Stimulated activated CD8-positive, alpha-beta memory T cell treated with anti-CD3 and anti-CD28 coated beads, Interleukin-15, amount 100 ng/mL, for 24 hours (primary cell): ENCODE measurements at regions not wholly inside any gene's neighbourhood (a gene's known extent, or its start where the extent isn't known, plus 50 kb on each side); places are given as distances from the start of the nearest gene placed in this dataset.
"Not testable (repeated sequence)": the region's sequence is repeated elsewhere in the genome, so short reads cannot be mapped to it uniquely, and the experiment has no call there.

Source experiments
- DNase-seq: peaks from one replicate; pipeline ENCODE4 v3.0.0-alpha.2; 2020; ENCODE audit warnings: low read depth

GRCh38 chr16:87108941-87109340, 208.3 kb downstream of the C16orf95 start:
- no peak for DNase-seq

DNA sequence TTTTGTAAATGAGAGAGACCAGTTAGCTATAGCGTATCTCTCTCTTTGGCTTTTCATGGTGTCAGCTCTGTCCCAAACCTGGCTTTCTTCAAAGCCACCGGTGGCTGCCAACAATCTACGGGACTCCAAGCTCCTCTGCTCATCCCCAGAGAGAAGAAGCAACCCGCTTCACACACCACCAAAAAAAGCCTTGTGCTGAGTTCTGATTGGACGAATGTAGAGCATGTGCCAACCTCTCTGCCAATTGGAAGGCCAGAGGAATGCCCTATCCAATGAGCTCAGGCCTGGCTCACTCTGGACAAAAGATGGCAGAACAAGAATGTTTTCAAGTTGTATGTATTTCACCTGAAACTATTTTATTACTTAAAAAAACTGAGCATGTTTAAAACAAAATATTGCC, 202.4 kb downstream of the C16orf95 start:
- DNase-seq = no peak

- no peak for DNase-seq
These were observed 201.5 kb downstream of the C16orf95 start for GRCh38 chr16:87115646-87116045.

GRCh38 chr16:87117936-87118335, 199.3 kb downstream of the C16orf95 start:
- no peak for DNase-seq

DNA sequence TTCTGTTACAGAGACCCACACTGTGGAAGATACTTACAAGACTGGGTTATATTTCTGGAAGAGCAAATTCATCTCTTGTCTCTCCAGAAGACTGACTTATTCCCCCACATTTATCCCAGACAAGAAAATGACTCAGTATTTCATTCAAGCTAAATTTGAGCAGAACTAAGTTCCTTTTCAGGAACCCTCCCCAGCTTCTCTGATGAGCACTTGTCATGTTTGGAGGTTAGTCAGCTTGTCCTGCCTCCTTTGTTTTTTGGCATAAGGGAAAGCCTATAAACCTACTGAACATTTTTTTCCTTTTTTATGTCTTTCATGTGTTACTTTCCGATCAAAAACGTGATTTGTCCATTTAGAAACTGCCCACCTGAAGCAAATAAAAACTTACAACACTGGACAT, 198.0 kb downstream of the C16orf95 start:
- no peak for DNase-seq

DNA sequence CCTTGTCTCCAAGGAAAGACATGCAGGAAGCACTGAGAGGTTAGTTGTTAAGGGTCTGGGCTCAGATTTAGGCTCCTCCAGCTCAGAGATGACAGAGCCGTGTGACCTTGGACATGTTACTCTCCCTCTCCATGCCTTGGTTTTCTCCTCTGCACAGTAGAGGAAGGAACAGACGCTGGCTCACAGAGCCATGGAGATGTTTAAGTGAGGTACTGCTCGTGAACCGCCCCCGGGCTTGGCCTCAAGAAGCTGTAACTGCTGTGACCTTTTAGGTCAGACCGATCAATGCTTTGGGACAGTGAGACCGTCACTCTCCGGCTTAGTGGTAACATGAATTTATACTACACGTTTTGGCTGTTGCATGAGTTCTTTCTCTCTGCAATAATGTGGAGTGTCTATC, 197.4 kb downstream of the C16orf95 start:
- DNase-seq = no peak

DNA sequence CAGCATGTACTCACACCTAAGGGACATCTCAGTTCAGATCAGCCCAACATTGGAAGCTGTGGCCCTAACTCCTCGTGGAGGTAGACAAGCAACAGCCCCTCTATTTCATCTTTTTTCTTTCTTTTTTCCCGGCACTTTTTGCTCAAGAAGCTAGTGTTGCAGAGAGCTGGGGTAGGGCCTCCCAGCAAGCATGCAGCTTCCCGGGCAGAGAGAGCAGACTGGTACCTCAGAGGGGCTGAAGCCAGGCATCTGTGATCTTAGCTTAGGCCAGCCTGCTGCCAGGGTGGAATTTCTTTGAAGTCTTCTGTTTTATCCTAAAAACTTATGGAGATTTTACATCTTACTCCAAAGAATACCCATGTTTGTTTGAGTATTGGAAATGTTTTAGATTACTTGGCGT, 195.4 kb downstream of the C16orf95 start:
- no peak for DNase-seq

DNA sequence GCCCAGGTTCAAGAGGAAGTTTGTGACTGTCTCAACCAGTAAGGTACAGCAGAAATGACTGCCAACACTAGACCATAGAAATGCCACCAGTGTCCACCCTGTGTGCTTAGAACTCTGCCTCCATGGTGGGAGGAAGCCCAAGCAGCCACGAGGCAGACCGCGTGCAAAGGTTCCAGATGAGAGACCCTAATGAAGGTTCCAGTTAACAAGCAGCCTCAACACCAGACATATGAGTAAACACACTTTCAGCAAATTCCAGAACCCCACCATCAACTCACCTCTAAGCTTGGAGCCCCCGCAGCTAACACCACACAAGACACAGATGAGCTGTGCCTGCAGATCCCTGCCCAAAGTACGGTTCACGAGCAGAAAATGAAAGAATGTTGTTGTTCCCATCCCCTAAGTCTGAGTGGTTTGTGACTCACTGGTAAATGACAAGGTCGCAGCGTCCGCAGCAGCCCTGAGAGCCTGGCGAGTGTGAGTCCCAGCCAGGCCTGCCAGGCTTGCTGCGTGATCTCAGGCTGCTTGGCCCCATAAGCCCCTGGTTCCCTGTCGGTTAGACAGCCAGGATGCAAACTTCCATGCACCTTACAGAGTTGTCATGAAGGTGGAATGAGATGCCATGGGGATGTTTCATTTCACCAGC, 193.7 kb downstream of the C16orf95 start:
- no peak for DNase-seq

DNA sequence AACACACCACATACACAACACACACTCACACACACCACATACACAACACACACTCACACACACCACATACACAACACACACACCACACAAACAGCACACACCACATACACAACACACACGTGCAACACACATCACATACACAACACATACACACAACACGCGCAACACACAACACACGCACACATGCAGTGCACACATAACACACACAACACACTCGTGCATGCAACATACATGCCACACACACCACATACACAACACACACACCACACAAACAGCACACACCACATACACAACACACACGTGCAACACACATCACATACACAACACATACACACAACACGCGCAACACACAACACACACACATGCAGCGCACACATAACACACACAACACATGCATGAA, 192.8 kb downstream of the C16orf95 start:
- DNase-seq = not testable (repeated sequence)

- DNase-seq = no peak
These were observed 191.7 kb downstream of the C16orf95 start for GRCh38 chr16:87125206-87126155.

- DNase-seq = no peak
These were observed 190.7 kb downstream of the C16orf95 start for GRCh38 chr16:87126403-87127025.

GRCh38 chr16:87127061-87127765, 190.0 kb downstream of the C16orf95 start:
- no peak for DNase-seq

GRCh38 chr16:87127766-87128147, 189.4 kb downstream of the C16orf95 start:
- DNase-seq = no peak

GRCh38 chr16:87129771-87130170, 187.4 kb downstream of the C16orf95 start:
- DNase-seq = no peak

DNA sequence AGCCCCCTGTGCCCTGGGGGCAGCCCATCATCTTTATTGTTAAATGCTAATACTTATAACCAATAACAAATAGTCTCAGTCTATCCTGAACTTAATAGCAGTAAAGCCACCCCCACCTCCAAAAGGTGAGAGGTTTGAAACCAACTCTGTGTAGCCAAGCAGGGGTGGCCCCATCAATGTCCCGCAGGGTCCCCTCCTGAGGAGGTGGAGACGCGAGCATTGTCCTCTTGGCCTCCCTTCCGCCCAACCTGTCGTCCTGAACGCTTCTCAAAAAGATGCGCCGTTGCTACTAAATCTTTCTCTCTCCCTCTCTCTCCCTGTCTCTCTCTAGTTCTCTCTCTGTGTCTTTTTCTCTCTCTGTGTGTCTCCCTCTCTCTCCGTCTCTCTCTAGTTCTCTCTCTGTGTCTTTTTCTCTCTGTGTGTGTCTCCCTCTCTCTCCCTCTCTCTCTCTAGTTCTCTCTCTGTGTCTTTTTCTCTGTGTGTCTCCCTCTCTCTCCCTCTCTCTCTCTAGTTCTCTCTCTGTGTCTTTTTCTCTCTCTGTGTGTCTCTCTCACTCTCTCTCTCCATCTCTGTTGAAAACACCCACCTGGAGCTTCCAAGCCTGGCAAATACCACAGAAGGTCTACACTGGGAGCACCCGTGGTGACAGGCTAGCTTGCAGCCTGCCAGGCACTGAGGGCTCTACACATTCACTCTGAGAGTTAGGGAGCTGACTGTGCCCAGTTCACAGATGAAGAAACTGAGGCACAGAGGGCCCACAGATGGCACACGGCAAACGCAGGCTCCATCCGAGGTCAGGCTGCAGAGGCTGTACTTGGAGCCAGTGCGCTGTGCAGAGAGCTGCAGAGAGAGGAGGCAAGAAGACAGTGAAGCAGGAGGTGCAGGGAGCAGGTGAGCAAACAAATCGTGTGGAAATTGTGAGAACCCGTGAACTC, 185.9 kb downstream of the C16orf95 start:
- DNase-seq = no peak

DNA sequence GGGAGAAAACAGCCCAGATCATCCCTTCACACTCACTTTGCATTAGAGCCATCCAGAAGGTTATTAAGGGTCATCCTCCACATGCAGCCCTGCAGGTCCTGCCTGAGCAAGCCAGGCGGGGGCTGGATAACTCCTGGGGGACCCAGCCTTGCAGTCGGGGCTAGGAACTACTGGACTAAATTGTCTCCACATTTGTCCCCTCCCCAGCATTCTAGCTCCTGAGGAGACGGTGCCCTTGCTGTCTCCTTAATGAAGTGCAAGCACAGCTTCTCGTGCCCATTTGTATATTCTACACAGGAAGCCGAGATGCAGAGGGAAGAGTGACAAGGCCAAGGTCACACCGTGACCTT, 185.2 kb downstream of the C16orf95 start:
- DNase-seq = no peak

GRCh38 chr16:87132361-87133014, 184.7 kb downstream of the C16orf95 start:
- no peak for DNase-seq

DNA sequence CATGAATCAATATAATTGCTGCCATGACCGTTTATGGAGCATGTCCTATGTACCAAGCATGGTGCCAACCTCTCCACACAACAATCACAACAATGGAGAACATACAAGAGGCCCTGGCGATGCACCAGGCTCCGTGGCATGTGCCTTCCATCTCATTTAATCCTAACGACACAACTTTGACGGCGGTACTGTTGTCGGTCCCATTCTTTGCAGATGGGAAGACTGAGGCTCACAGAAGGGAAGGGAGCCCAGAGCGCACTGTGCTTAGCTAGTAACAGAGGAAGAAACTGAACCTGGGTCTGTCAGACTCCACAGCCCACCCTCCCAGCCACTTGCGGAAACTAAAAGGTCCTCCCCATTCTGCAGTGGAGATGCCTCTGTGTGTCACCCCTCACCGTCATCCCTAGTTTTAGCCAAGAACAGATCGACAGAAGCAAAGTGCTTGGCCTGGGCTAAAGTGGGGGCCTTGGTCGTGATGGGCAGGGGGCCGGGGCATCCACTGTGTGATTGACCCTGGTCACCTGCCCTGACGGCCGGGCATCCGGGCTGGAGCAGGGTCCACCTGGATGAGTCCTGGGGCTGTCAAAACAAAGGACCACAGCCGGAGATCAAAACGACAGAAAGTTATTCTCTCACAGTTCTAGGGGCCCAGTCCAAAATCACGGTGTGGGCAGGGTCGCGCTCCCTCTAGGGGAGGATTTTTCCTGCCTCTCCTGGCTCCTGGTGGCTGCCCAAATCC, 183.9 kb downstream of the C16orf95 start:
- DNase-seq = no peak

GRCh38 chr16:87133966-87134627, 183.1 kb downstream of the C16orf95 start:
- no peak for DNase-seq

- DNase-seq = no peak
These were observed 182.6 kb downstream of the C16orf95 start for GRCh38 chr16:87134628-87134995.
